ENCODE measurements at regions not wholly inside any gene's neighbourhood (a gene's known extent, or its start where the extent isn't known, plus 50 kb on each side); places are given as distances from the start of the nearest gene placed in this dataset.

DNA sequence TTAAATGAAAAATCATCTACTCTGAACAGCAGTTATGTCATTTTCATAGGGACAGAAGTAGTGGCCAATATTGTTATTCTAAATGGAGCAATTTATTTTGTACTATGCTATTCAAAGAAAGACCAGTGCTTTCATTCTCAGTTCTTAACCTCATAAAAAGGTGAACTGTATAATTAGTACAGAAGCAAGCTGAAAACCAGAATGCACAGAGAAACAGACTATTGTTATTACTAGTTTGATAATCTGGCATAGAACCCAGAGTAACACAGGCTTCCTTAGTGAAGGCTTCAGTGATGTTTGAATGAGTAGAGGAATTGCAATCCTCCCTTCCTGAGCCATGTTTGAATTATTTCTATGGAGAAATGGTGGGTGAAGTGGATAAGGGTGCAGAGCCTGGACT lies 131.6 kb upstream of the LRRC7 start:
- POLR2A ChIA-PET (ENCODE audit: low non-redundant PET) = no interaction called here
- CTCF ChIA-PET = no interaction called here
- TF ChIP-seq, protein P1, sequence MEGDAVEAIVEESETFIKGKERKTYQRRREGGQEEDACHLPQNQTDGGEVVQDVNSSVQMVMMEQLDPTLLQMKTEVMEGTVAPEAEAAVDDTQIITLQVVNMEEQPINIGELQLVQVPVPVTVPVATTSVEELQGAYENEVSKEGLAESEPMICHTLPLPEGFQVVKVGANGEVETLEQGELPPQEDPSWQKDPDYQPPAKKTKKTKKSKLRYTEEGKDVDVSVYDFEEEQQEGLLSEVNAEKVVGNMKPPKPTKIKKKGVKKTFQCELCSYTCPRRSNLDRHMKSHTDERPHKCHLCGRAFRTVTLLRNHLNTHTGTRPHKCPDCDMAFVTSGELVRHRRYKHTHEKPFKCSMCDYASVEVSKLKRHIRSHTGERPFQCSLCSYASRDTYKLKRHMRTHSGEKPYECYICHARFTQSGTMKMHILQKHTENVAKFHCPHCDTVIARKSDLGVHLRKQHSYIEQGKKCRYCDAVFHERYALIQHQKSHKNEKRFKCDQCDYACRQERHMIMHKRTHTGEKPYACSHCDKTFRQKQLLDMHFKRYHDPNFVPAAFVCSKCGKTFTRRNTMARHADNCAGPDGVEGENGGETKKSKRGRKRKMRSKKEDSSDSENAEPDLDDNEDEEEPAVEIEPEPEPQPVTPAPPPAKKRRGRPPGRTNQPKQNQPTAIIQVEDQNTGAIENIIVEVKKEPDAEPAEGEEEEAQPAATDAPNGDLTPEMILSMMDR (conservative IDR thresholded peaks at IDR 0.05; ENCODE audit: low read depth) = no peak
- H3K27ac ChIP-seq = no peak overlapping the region
- no peak for DNase-seq (ENCODE audit: low spot score)

DNA sequence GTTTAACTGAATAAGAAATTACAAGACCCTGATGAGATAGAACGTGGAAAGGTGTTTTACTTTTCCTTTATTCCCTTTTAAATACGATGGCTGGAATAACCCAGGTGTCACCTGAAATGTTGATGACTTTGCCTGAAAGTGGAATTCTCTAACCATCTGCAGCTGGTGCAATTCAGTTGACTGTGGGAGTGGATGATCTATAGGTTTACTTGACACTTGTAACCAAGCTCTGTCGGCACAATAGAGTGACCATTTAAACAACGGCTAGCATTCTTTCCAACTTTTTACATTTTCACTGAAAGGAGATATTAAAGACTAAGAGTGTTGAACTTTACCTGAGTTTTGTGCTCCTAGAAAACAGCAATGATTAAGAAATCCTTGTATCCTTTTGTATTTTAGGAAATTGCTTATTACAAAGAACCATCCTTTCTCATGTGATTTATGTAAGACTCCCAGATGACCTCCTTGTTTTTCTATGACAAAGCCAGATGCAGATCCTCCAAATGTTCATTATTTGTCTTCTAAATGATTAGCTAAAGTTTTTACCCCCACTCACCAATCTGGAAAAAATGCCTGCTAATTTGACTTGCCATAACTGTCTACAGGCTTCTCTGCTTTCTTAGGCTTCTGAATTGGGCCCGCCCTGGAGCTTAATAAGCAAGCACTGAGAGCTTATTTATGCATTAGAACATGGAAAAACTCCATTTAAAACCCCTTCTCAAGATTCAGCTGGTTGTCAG lies 129.5 kb upstream of the LRRC7 start:
- no peak overlapping the region for H3K27ac ChIP-seq
- ChIA-PET POLR2A (ENCODE audit: low non-redundant PET) (no interaction called here), CTCF (interaction anchor here (0.9 kb wide), 1 partner anchor 10 kb away, joined by 3 read pairs; no protein-coding TSS in a partner anchor)
- DNase-seq (ENCODE audit: low spot score) = no peak
- TF ChIP-seq, protein P1 (conservative IDR thresholded peaks at IDR 0.05; ENCODE audit: low read depth) = no peak

DNA sequence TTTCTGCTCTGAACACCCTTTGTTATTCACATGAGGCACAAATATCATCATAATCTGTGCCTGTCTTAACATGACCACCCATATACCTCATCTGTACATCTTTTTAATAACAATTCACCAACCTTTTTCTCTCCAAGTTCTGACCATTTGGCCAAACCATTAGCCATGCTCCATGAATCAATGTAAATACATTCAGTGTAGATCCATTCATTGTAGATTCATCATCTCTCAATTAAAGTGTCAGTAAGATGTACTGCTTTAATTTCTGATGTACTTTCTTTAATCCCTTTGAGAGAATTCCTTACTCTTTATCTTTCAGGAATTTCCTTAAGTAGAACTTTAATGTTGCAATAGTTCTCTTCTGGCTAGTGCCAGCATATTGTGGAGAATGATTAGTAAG lies 126.2 kb upstream of the LRRC7 start:
- TF ChIP-seq, protein P1 (conservative IDR thresholded peaks at IDR 0.05; ENCODE audit: low read depth) = no peak
- H3K27ac ChIP-seq = no peak overlapping the region
- ChIA-PET CTCF (no interaction called here), POLR2A (ENCODE audit: low non-redundant PET) (no interaction called here)
- no peak for DNase-seq (ENCODE audit: low spot score)

DNA sequence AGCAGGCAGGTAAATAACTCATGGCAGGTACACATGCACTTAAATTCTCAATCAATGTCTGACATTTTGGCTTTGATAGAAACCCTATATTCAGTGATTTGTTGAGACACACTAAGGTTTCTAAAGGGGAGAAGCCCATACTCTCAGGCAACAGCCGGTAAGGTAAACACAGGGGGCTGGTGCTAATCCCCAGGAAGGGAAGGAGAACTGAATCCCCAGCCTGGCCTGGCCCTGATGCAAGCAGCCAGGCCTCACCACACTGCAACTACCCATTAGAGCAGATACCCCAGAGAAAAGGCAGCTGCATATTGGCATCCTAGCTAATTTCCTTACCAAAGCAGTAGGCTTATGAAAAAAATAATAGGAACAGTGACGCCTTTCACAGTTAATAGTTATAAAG lies 116.5 kb upstream of the LRRC7 start:
- no peak overlapping the region for H3K27ac ChIP-seq
- TF ChIP-seq, protein P1 (conservative IDR thresholded peaks at IDR 0.05; ENCODE audit: low read depth) = no peak
- ChIA-PET CTCF (no interaction called here), POLR2A (ENCODE audit: low non-redundant PET) (no interaction called here)
- DNase-seq (ENCODE audit: low spot score) = no peak

DNA sequence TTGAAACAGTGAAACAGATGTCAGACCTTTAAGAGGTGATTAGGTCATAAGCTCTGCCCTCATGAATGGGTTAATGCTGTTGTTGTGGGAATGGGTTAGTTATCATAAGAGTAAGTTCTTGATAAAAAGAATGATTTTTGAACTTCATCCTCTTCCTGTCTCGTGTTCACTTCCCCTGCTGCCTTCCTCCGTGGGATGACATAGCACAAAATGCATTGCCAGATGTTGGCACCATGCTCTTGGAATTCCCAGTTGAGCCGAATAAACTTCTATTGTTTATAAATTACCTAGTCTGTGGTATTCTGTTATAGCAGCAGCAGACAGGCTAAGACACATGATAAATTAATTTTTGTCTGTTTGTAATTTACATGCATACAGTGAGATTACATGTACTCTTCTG lies 112.0 kb upstream of the LRRC7 start:
- POLR2A ChIA-PET (ENCODE audit: low non-redundant PET) = no interaction called here
- TF ChIP-seq, protein P1 (conservative IDR thresholded peaks at IDR 0.05; ENCODE audit: low read depth) = no peak
- no peak for DNase-seq (ENCODE audit: low spot score)

DNA sequence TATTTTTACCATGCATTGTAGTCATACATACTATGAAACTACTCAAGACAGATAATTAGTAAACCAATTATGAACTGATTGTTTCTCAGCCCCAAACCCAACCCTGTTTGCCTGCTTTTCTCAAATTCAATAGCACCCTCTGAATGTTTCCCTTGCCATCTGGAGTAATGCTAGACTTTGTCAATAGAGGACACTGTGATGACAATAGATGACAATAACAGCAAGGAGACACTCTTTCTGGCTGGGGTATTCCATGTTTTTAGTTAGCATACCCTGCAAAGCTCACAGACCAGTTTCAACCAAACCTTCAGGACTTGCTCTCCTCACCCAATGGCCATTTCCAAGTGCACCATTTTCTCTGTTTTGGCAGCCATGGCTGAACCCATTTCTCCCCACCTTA lies 108.5 kb upstream of the LRRC7 start:
- H3K27ac ChIP-seq = no peak overlapping the region
- POLR2A ChIA-PET (ENCODE audit: low non-redundant PET) = no interaction called here
- CTCF ChIA-PET = no interaction called here
- TF ChIP-seq, protein P1 (conservative IDR thresholded peaks at IDR 0.05; ENCODE audit: low read depth) = no peak
- DNase-seq (ENCODE audit: low spot score) = no peak

More for the DNA sequence above, 112.0 kb upstream of the LRRC7 start:
- no peak overlapping the region for H3K27ac ChIP-seq
- CTCF ChIA-PET = interaction anchor here (0.6 kb wide), 1 partner anchor 332 kb away, joined by 3 read pairs; no protein-coding TSS in a partner anchor

Measured in RWPE1 (cell line).